HEK293 (cell line): ENCODE measurements at regions not wholly inside any gene's neighbourhood (a gene's known extent, or its start where the extent isn't known, plus 50 kb on each side); places are given as distances from the start of the nearest gene placed in this dataset.

ENCODE experiments used
- CTCF ChIA-PET: fragments of 350-600 bp; formaldehyde crosslinking; extraction: SDS; loops from one replicate; lab custom pipeline; 2021; ENCODE audit warnings: antibody characterized with exemption; lab: Yijun Ruan, JAX
- POLR2A ChIA-PET: fragments of 300-600 bp; formaldehyde crosslinking; extraction: SDS; loops from one replicate; lab custom pipeline; 2020; ENCODE audit warnings: antibody characterized with exemption, inconsistent platforms; lab: Yijun Ruan, JAX
- H3K27ac ChIP-seq: fragments of 200-500 bp; sonication (Bioruptor generic); 2 replicates; pipeline ENCODE4 v1.5.1; 2014; ENCODE audit warnings: low read depth, low read length, control low read depth, inconsistent platforms; ENCODE audit errors: extremely low read depth
- H3K36me3 ChIP-seq, 2 experiments: fragments of 200-500 bp in 1 of 2; sonication (Bioruptor generic) in 1 of 2; 1 replicate in 1 of 2; 2 replicates in 1 of 2; pipeline ENCODE4 v1.5.1; 2014 to 2017; ENCODE audit warnings: inconsistent platforms in 2 of 2, low read length in 2 of 2; ENCODE audit not compliant: control insufficient read depth in 2 of 2, insufficient read depth in 1 of 2
- H3K4me1 ChIP-seq: fragments of 200-500 bp; sonication (Bioruptor generic); 2 replicates; pipeline ENCODE4 v1.5.1; 2014; ENCODE audit warnings: mild to moderate bottlenecking, low read length, inconsistent platforms; ENCODE audit not compliant: control insufficient read depth, insufficient read depth
- H3K4me3 ChIP-seq: 2 replicates; pipeline ENCODE4 v1.5.1; 2011; ENCODE audit warnings: low read depth, mild to moderate bottlenecking, control low read depth, low read length, moderate library complexity
- H3K9me3 ChIP-seq: fragments of 200-500 bp; sonication (Bioruptor generic); 2 replicates; pipeline ENCODE4 v1.5.1; 2014; ENCODE audit warnings: low read depth, low read length, inconsistent platforms; ENCODE audit not compliant: control insufficient read depth, insufficient read depth
- BCL11B ChIP-seq: fragments of 450-650 bp; formaldehyde crosslinking; IDR thresholded peaks from 2 replicates; pipeline ENCODE4 v1.5.1; 2016; ENCODE audit warnings: low read depth, missing biosample characterization, missing genetic modification characterization
- MEIS1 ChIP-seq: sonication (generic); formaldehyde crosslinking; IDR thresholded peaks from 2 replicates; pipeline ENCODE4 v1.8.1; 2022; ENCODE audit warnings: missing genetic modification reagents, mild to moderate bottlenecking, borderline replicate concordance
- ZFP69B ChIP-seq: fragments of 450-650 bp; formaldehyde crosslinking; IDR thresholded peaks from 2 replicates; pipeline ENCODE4 v1.5.1; 2016; ENCODE audit warnings: missing biosample characterization, missing genetic modification characterization
- ZNF10 ChIP-seq: fragments of 450-650 bp; formaldehyde crosslinking; IDR thresholded peaks from 2 replicates; pipeline ENCODE4 v1.5.1; 2017; ENCODE audit warnings: missing biosample characterization, missing genetic modification characterization
- ZNF266 ChIP-seq: fragments of 450-650 bp; formaldehyde crosslinking; IDR thresholded peaks from 2 replicates; pipeline ENCODE4 v1.5.1; 2016; ENCODE audit warnings: missing biosample characterization, missing genetic modification characterization, low read depth
- ZNF555 ChIP-seq: fragments of 450-650 bp; formaldehyde crosslinking; conservative IDR thresholded peaks from 2 replicates; pipeline ENCODE4 v1.5.1; 2017; ENCODE audit warnings: missing biosample characterization, mild to moderate bottlenecking, missing genetic modification characterization, inconsistent platforms
- ZNF610 ChIP-seq: fragments of 450-650 bp; formaldehyde crosslinking; IDR thresholded peaks from 2 replicates; pipeline ENCODE4 v1.5.1; 2016; ENCODE audit warnings: missing biosample characterization, missing genetic modification characterization, borderline replicate concordance
- ZNF791 ChIP-seq: fragments of 450-650 bp; formaldehyde crosslinking; IDR thresholded peaks from 2 replicates; pipeline ENCODE4 v1.5.1; 2016; ENCODE audit warnings: missing biosample characterization, missing genetic modification characterization
- ZXDB ChIP-seq: fragments of 450-650 bp; formaldehyde crosslinking; IDR thresholded peaks from 2 replicates; pipeline ENCODE4 v1.5.1; 2016; ENCODE audit warnings: missing biosample characterization, missing genetic modification characterization
- TF ChIP-seq, protein P1 (sequence below): fragments of 450-650 bp; formaldehyde crosslinking; IDR thresholded peaks from 2 replicates; pipeline ENCODE4 v1.5.1; 2016; ENCODE audit warnings: missing biosample characterization, missing genetic modification characterization
- TF ChIP-seq, protein P2 (sequence below): fragments of 450-650 bp; formaldehyde crosslinking; IDR thresholded peaks from 2 replicates; pipeline ENCODE4 v1.5.1; 2016; ENCODE audit warnings: missing biosample characterization, missing genetic modification characterization, low read depth
- TF ChIP-seq, protein P3 (sequence below): fragments of 450-650 bp; formaldehyde crosslinking; IDR thresholded peaks from 2 replicates; pipeline ENCODE4 v1.5.1; 2016; ENCODE audit warnings: missing biosample characterization, missing genetic modification characterization, low read depth
- TF ChIP-seq, protein P4 (sequence below): fragments of 450-650 bp; formaldehyde crosslinking; IDR thresholded peaks from 2 replicates; pipeline ENCODE4 v1.5.1; 2016; ENCODE audit warnings: missing biosample characterization, missing genetic modification characterization
- TF ChIP-seq, protein P5 (sequence below): fragments of 450-650 bp; formaldehyde crosslinking; IDR thresholded peaks from 2 replicates; pipeline ENCODE4 v1.5.1; 2016; ENCODE audit warnings: missing biosample characterization, missing genetic modification characterization

DNA sequence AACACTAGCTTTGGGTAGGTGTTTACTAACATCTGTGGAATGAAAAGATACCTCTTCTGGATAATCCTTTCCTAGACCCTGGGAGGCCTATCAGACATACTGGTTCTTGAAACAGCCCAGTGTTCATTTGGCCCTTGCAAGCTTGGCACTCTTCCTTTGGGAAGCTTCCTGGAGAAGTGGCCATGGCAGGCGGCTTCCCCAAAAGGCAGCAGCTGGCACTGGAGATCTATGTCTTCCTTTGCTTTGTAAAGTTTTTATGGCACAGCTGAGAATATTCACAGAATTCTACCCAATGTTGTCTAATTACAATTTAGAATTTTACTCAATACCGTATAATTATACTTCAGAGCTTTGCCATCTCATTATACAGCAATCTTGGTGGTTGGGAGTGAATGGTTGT is 199.2 kb upstream of the C11orf87 start (continued):
- TF ChIP-seq, protein P1, sequence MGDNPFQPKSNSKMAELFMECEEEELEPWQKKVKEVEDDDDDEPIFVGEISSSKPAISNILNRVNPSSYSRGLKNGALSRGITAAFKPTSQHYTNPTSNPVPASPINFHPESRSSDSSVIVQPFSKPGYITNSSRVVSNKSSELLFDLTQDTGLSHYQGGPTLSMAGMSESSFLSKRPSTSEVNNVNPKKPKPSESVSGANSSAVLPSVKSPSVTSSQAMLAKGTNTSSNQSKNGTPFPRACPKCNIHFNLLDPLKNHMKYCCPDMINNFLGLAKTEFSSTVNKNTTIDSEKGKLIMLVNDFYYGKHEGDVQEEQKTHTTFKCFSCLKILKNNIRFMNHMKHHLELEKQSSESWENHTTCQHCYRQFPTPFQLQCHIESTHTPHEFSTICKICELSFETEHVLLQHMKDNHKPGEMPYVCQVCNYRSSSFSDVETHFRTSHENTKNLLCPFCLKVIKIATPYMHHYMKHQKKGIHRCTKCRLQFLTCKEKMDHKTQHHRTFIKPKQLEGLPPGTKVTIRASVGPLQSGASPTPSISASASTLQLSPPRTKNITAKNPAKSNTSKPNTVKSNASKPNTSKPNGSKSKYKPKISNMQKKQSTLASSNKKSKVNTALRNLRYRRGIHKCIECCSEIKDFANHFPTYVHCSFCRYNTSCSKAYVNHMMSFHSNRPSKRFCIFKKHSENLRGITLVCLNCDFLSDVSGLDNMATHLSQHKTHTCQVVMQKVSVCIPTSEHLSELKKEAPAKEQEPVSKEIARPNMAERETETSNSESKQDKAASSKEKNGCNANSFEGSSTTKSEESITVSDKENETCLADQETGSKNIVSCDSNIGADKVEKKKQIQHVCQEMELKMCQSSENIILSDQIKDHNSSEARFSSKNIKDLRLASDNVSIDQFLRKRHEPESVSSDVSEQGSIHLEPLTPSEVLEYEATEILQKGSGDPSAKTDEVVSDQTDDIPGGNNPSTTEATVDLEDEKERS = no peak
- no peak for TF ChIP-seq ZFP69B (tag by site-specific recombination)
- no peak for TF ChIP-seq MEIS1 (CRISPR knock-in tag)

DNA sequence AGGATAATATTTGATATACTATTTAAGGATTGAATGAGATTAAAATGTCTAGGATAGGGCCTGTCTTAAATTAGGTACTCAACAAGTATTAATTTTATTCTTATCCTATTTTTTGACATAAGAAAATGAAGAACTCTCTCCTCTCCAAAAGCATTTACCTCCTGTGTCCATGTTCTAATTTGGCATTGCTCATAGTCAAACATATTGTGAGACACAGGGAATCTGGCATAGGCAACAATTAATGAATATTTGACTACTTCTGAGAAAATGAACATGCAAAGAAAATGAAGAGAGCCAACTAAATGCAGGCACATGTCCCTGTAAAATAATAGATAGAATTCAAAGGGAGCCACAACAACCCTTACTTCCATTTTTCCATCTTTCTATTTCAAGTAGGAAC is 198.5 kb upstream of the C11orf87 start:
- Histone ChIP-seq H3K9me3 (no peaks in the 10 kb centered on the region), H3K4me1 (no peaks in the 10 kb centered on the region), H3K36me3 (no peaks in the 10 kb centered on the region), H3K27ac (no peak overlapping the region)
- POLR2A ChIA-PET = no interaction called here
- CTCF ChIA-PET = no interaction called here
- TF ChIP-seq ZNF610 (tag by site-specific recombination) (no peak), ZNF791 (tag by site-specific recombination) (no peak), ZNF555 (tag by site-specific recombination) (no peak), ZNF10 (tag by site-specific recombination) (no peak), BCL11B (tag by site-specific recombination) (no peak), MEIS1 (CRISPR knock-in tag) (no peak), ZXDB (no peak), ZNF266 (no peak)
- TF ChIP-seq, protein P2, sequence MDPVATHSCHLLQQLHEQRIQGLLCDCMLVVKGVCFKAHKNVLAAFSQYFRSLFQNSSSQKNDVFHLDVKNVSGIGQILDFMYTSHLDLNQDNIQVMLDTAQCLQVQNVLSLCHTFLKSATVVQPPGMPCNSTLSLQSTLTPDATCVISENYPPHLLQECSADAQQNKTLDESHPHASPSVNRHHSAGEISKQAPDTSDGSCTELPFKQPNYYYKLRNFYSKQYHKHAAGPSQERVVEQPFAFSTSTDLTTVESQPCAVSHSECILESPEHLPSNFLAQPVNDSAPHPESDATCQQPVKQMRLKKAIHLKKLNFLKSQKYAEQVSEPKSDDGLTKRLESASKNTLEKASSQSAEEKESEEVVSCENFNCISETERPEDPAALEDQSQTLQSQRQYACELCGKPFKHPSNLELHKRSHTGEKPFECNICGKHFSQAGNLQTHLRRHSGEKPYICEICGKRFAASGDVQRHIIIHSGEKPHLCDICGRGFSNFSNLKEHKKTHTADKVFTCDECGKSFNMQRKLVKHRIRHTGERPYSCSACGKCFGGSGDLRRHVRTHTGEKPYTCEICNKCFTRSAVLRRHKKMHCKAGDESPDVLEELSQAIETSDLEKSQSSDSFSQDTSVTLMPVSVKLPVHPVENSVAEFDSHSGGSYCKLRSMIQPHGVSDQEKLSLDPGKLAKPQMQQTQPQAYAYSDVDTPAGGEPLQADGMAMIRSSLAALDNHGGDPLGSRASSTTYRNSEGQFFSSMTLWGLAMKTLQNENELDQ (tag by site-specific recombination) = no peak
- TF ChIP-seq, protein P3, sequence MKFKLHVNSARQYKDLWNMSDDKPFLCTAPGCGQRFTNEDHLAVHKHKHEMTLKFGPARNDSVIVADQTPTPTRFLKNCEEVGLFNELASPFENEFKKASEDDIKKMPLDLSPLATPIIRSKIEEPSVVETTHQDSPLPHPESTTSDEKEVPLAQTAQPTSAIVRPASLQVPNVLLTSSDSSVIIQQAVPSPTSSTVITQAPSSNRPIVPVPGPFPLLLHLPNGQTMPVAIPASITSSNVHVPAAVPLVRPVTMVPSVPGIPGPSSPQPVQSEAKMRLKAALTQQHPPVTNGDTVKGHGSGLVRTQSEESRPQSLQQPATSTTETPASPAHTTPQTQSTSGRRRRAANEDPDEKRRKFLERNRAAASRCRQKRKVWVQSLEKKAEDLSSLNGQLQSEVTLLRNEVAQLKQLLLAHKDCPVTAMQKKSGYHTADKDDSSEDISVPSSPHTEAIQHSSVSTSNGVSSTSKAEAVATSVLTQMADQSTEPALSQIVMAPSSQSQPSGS (tag by site-specific recombination) = no peak
- TF ChIP-seq, protein P4, sequence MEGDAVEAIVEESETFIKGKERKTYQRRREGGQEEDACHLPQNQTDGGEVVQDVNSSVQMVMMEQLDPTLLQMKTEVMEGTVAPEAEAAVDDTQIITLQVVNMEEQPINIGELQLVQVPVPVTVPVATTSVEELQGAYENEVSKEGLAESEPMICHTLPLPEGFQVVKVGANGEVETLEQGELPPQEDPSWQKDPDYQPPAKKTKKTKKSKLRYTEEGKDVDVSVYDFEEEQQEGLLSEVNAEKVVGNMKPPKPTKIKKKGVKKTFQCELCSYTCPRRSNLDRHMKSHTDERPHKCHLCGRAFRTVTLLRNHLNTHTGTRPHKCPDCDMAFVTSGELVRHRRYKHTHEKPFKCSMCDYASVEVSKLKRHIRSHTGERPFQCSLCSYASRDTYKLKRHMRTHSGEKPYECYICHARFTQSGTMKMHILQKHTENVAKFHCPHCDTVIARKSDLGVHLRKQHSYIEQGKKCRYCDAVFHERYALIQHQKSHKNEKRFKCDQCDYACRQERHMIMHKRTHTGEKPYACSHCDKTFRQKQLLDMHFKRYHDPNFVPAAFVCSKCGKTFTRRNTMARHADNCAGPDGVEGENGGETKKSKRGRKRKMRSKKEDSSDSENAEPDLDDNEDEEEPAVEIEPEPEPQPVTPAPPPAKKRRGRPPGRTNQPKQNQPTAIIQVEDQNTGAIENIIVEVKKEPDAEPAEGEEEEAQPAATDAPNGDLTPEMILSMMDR = no peak
- TF ChIP-seq, protein P5, sequence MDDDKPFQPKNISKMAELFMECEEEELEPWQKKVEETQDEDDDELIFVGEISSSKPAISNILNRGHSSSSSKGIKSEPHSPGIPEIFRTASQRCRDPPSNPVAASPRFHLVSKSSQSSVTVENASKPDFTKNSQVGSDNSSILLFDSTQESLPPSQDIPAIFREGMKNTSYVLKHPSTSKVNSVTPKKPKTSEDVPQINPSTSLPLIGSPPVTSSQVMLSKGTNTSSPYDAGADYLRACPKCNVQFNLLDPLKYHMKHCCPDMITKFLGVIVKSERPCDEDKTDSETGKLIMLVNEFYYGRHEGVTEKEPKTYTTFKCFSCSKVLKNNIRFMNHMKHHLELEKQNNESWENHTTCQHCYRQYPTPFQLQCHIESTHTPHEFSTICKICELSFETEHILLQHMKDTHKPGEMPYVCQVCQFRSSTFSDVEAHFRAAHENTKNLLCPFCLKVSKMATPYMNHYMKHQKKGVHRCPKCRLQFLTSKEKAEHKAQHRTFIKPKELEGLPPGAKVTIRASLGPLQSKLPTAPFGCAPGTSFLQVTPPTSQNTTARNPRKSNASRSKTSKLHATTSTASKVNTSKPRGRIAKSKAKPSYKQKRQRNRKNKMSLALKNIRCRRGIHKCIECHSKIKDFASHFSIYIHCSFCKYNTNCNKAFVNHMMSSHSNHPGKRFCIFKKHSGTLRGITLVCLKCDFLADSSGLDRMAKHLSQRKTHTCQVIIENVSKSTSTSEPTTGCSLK (tag by site-specific recombination) = no peak
- TF ChIP-seq, all 188 proteins: peak for 0
- H3K4me3 ChIP-seq = no peak overlapping the region
